Hepatocyte (in vitro differentiated cells): ENCODE measurements at regions not wholly inside any gene's neighbourhood (a gene's known extent, or its start where the extent isn't known, plus 50 kb on each side); places are given as distances from the start of the nearest gene placed in this dataset.

Experiments
- EZH2 ChIP-seq: fragments of 200-600 bp; sonication (generic); IDR thresholded peaks from 2 replicates; pipeline ENCODE4 v1.6.1; 2016; ENCODE audit warnings: antibody characterized with exemption, mild to moderate bottlenecking, borderline replicate concordance
- TF ChIP-seq, protein P1 (sequence below): fragments of 200-600 bp; sonication (generic); IDR thresholded peaks from 2 replicates; pipeline ENCODE4 v1.5.1; 2016; ENCODE audit warnings: antibody characterized with exemption, mild to moderate bottlenecking; ENCODE audit not compliant: poor library complexity

DNA sequence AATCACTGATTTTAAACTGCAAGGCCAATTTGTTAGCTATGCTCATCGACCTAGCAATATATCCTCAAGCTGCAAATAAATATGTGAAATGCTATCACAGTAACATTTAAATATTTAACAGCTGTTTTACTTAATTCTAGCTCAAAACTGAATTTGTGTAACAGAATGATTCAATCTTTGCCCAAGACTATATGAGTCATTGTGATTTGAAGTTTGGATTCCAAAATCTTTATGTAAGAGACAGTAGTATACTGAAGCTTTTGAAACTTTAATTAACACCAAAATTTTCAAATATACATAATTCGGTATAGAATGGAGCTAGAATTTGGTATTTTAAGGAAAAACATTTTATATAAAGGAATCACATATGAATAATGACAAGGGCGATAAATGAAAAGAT, 603.0 kb upstream of the ROBO2 start:
- TF ChIP-seq, protein P1, sequence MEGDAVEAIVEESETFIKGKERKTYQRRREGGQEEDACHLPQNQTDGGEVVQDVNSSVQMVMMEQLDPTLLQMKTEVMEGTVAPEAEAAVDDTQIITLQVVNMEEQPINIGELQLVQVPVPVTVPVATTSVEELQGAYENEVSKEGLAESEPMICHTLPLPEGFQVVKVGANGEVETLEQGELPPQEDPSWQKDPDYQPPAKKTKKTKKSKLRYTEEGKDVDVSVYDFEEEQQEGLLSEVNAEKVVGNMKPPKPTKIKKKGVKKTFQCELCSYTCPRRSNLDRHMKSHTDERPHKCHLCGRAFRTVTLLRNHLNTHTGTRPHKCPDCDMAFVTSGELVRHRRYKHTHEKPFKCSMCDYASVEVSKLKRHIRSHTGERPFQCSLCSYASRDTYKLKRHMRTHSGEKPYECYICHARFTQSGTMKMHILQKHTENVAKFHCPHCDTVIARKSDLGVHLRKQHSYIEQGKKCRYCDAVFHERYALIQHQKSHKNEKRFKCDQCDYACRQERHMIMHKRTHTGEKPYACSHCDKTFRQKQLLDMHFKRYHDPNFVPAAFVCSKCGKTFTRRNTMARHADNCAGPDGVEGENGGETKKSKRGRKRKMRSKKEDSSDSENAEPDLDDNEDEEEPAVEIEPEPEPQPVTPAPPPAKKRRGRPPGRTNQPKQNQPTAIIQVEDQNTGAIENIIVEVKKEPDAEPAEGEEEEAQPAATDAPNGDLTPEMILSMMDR: no peak
- TF ChIP-seq EZH2: no peak
